HG03095 (cell line): ENCODE measurements at regions not wholly inside any gene's neighbourhood (a gene's known extent, or its start where the extent isn't known, plus 50 kb on each side); places are given as distances from the start of the nearest gene placed in this dataset.
"Not testable (repeated sequence)": the region's sequence is repeated elsewhere in the genome, so short reads cannot be mapped to it uniquely, and the experiment has no call there.

Source experiments
- ATAC-seq: cut with Tn5 transposase; IDR thresholded peaks from one replicate; pipeline ENCODE4 v1.9.1; 2021; ENCODE audit warnings: moderate library complexity; ENCODE audit not compliant: unreplicated experiment

DNA sequence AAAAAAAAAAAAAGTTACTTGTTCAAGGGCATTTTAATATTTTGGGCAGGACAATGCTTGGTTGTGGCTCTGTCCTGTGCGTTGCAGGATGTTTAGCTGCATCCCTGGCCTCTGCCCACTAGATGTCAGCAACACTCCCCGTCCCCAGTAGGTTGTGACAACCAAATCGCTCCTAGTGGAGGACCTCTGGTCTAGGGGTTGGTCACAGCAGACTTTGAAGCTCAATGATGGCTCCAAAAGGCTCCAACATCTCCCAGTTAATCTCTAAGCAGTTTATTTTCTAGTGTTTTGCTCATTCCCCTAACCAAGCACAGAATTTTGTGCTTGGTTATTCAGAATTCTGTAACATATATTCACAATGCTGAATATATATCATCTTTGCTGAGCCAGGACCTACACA lies 67.0 kb downstream of the CHRNA1 start:
- peak; percentile 82 for ATAC-seq

GRCh38 chr2:174694920-174695319 lies 69.4 kb downstream of the CHRNA1 start:
- no peak for ATAC-seq

GRCh38 chr2:174694196-174694878 lies 69.9 kb downstream of the CHRNA1 start:
- no peak for ATAC-seq

DNA sequence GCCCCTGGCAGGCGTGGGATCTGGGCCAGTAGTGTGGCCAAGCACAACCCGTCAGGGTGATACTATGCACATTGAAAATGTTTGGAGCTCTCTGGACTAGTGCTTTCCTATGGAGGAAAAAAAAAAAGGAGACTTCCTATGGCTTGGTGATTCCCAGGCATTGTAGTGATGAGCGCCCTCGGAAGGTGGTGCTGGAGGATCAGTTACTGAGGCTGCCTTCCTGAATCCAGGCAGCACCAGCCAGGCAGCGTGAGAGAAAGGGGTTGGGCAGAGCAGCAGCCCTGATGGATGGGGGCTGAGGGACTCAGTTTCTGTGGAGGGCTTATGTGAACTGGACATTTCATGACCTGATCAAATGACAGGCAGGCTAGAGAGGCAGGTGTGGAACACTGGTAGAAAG lies 70.9 kb downstream of the CHRNA1 start:
- no peak for ATAC-seq

DNA sequence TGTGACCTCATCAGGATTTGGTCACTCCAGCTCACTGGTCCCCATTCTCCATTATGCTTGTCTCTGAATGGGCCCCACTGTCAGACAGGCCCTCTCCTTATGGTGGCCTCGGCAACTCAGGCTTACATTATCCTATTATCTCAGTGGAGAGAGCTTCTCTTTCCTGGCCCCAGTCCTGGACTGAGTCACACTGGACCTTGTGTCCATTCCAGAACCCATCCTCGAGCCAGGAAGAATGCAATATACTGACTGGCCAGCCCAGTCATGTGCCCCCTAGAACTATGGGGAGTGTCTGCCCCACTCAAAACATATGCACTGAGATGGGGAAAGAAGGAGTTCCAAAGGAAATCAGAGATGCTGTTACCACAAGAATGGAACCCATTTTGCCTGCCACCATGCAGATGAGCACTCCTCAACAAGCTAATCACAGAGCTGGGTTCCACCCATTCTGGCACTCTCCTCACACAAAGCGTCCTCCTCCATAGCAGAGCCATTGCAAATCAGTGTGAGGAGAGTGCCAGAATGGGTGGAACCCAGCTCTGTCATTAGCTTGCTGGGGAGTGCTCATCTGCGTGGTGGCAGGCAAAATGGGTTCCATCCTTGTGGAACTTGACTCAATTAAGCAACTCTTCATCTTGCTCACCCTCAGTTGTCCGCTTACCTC lies 71.9 kb downstream of the CHRNA1 start:
- no peak for ATAC-seq

GRCh38 chr2:174691201-174691779 lies 73.0 kb downstream of the CHRNA1 start:
- ATAC-seq = no peak

DNA sequence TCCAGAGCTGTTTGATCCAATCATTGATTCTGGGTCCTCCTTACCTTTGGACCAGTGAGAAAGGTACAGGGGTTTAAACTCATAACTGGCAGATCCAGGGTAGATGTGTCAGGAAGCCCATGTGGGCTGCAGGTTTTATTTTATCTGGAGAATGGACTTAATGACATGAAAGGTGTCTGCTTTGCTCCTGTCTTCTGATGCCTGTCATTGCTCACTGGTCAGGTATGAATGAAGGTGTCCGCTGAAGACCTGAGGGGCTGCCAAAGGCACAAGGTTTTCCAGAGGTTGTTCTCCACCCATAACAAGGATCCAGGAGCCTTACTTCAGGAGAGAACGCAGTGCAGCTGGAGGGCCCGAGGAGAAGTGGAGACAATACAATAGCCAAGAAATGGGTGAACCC lies 74.2 kb downstream of the CHRNA1 start:
- no peak for ATAC-seq

DNA sequence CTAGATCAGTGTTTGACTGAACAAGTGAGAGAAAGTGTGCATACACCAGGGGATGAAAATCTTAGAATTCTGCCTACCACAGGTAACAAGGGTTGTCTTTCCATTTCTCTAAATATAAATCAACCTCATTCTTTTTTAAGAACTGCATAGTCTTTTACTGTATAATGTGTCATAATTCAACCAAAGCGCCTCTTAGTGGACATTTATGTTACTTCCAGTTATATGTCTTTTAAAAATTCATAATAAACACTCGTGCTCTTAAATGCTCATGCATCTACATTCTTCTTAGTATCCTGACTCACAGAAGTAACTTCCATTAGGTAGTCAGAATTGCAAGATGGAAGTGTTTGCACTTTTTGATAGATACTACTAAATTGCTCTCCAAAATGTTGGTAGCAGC lies 76.2 kb downstream of the CHRNA1 start:
- ATAC-seq = no peak

- no peak for ATAC-seq
Measured at GRCh38 chr2:174686430-174686829, 77.8 kb downstream of the CHRNA1 start.

GRCh38 chr2:174683392-174683759 lies 80.9 kb downstream of the CHRNA1 start:
- no peak for ATAC-seq

DNA sequence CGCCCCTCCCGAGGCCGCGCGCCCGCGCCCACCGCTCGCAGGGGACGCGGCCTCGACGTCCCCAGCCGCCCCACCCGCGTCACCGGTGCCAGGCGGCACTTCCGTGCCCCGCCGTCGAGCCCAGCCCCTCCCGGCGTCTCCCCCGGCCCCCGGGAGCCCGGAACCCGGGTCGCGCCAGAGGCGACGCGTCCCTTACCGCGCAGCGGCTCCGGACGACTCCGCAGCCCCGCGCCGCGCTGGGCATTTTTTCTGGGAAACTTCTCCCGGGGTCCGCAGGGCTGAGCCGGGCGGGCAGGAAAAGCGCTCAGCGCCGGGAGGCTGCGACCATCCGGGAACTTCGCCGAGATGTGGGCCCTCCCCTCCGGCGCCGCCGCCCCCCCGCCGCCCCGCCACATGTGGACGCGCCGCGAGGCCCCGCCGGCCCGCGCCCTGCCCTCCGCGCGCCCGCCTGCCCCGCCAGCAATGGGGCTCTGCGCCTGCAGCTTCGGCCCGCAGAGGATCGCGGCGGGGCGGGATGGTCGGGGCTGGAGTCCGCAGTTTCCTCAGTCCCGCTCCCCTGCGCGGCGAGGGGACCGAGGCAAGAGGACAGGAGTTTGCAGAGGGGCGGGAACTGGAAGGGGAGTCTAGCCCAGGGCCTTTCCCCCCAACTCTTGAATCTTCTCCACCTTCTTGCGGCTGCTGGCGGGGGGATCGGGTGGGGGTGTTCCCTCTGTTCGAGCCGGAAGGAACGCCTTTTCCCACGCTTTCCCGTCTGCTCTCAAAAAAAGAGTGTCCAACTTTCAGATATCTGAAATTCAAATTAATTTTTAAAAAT lies 81.5 kb downstream of the CHRNA1 start:
- peak; percentile 60 for ATAC-seq

GRCh38 chr2:174682007-174682577 lies 82.2 kb downstream of the CHRNA1 start:
- peak; percentile 40 for ATAC-seq

- ATAC-seq = no peak
Measured at GRCh38 chr2:174681099-174682006, 82.9 kb downstream of the CHRNA1 start.

DNA sequence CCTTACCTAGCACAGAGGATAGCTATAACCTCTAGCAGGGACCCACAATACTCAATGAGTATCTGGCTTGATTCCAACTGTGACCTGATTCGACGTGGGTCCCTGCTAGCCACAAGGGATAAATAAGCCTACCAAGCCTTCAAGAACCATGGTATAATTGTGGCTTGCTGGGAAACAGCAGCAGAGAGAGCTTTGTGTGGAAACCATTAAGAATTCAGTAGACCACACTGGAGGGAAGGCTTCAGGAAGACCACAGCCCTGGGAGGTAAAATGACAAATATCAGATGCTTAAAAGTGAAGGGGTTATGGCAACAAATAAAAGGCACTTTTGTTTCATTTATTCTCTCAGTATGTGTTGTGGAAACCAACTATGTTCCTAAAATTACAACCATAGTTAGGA lies 82.6 kb upstream of the WIPF1 start:
- ATAC-seq = no peak

DNA sequence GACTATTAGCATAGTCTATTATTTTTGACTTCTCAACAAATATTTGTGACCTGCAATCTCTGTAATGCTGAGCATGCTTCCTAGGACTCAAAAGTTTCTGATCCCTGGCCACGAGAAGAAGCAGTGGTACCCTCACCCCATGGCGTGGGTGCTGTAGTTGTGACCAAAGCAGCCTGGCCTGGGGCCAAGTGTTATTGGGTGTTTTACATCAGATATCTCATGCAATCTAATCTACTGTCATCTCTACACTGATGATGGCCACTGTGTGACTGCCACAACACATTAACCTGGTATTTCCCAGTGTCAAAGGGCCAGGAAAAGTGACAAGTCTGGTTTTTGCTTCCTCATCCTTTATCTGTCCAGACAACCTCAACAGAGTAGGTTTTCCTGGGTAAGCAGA lies 80.8 kb upstream of the WIPF1 start:
- ATAC-seq = no peak

DNA sequence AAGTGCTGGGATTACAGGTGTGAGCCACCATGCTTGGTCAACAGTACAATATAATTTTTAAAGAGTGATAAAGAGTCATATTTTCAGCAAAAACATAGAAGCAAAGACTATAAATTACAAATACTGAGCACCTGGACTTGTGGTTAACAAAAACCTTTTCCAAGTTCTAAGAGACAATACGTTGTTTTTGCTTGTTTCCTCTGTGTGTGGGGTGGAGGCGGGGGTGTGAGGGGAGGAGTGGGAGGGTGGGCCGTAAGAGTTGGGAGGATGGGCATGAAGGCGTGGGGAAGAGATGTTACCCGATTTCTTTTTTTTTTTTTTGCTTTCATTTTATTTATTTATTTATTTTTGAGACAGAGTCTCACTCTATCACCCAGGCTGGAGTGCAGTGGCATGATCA lies 78.0 kb upstream of the WIPF1 start:
- no peak for ATAC-seq

DNA sequence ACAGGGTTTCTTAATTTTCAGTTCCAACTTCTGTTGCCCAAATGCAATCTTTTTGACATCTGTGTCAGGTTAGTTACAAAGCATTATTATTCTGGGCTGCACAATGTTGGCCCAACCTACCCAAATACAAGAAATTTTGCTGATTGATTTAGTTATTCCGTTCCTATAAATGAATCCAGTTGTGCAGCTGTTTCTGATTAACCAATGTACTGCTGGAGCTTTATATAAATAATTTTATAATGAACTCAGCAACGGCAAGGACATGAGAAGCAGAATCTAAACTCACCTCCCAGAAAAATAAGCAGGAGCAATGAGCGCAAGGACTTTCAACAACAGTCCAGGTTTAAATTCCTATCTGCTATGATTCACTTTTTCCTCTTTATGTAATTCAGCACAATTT lies 76.3 kb upstream of the WIPF1 start:
- ATAC-seq = no peak

GRCh38 chr2:174673440-174673839 lies 75.8 kb upstream of the WIPF1 start:
- ATAC-seq = no peak

- ATAC-seq = not testable (repeated sequence)
Measured at GRCh38 chr2:174671532-174671931, 73.9 kb upstream of the WIPF1 start.

DNA sequence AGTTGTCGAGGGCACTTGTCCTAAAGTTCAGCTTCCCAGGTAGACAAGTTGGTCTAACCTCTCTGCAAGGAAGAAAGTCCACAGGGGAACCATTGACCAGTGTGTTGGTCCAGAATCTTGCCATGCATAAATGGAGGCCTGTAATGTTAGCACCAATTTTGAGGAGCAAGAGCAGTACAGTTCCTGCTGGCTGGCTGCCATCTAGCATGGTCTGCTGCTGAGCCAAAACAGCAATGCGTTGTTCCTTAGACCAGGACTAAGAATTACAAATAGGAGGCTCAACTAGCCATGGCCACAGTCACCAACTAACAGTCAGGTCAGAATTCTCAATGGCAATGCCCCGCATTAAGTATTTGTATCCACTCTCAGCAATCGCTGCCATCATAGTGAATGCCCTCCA lies 72.8 kb upstream of the WIPF1 start:
- no peak for ATAC-seq
